Keratinocyte (primary cell): ENCODE measurements at regions not wholly inside any gene's neighbourhood (a gene's known extent, or its start where the extent isn't known, plus 50 kb on each side); places are given as distances from the start of the nearest gene placed in this dataset.

ENCODE experiments used
- DNase-seq: peaks from one replicate; pipeline ENCODE4 v3.0.0-alpha.2; 2011; ENCODE audit warnings: low read depth, missing footprints, low spot score
- FAIRE-seq: peaks from 2 replicates; lab custom pipeline; 2011; peaks lifted over from hg19 to GRCh38; lab: Jason Lieb, UNC
- H2AFZ ChIP-seq: 2 replicates; pipeline ENCODE4 v1.6.0; 2012; ENCODE audit warnings: low read length, control low read depth, inconsistent platforms; ENCODE audit not compliant: control insufficient read depth
- H3K27ac ChIP-seq: 2 replicates; pipeline ENCODE4 v1.5.1; 2011; ENCODE audit warnings: low read length; ENCODE audit not compliant: control insufficient read depth, insufficient read depth
- H3K27me3 ChIP-seq: 3 replicates; pipeline ENCODE4 v1.6.0; 2011; ENCODE audit warnings: low read length; ENCODE audit not compliant: control insufficient read depth, insufficient read depth; ENCODE audit errors: extremely low read depth
- H3K36me3 ChIP-seq, 2 experiments: 2 replicates in 1 of 2; 3 replicates in 1 of 2; pipeline ENCODE4 v1.5.1; 2011; ENCODE audit warnings: low read length in 2 of 2, mild to moderate bottlenecking in 1 of 2; ENCODE audit not compliant: control insufficient read depth in 2 of 2, insufficient read depth in 2 of 2; ENCODE audit errors: extremely low read depth in 1 of 2
- H3K4me1 ChIP-seq: 3 replicates; pipeline ENCODE4 v1.5.1; 2011; ENCODE audit warnings: low read length; ENCODE audit not compliant: control insufficient read depth, insufficient read depth; ENCODE audit errors: extremely low read depth
- H3K4me2 ChIP-seq: 3 replicates; pipeline ENCODE4 v1.6.0; 2011; ENCODE audit warnings: low read depth, low read length; ENCODE audit not compliant: control insufficient read depth, insufficient read depth; ENCODE audit errors: extremely low read depth
- H3K4me3 ChIP-seq, 3 experiments: fragments of 200-600 bp in 1 of 3; sonication (generic) in 1 of 3; 2 replicates in 2 of 3; 3 replicates in 1 of 3; pipeline ENCODE4 v1.5.1; 2011 to 2016; ENCODE audit warnings: low read length in 3 of 3, mild to moderate bottlenecking in 3 of 3, control low read depth in 2 of 3, inconsistent platforms in 1 of 3, low read depth in 1 of 3, mixed read lengths in 1 of 3, mixed run types in 1 of 3, moderate library complexity in 1 of 3; ENCODE audit not compliant: control insufficient read depth in 2 of 3, insufficient read depth in 2 of 3; ENCODE audit errors: extremely low read depth in 1 of 3
- H3K79me2 ChIP-seq: 2 replicates; pipeline ENCODE4 v1.6.0; 2012; ENCODE audit warnings: low read length; ENCODE audit not compliant: control insufficient read depth, insufficient read depth
- H3K9ac ChIP-seq: 3 replicates; pipeline ENCODE4 v1.6.0; 2011; ENCODE audit warnings: low read length; ENCODE audit not compliant: control insufficient read depth, insufficient read depth; ENCODE audit errors: extremely low read depth
- H3K9me1 ChIP-seq: 3 replicates; pipeline ENCODE4 v1.6.0; 2011; ENCODE audit warnings: low read length; ENCODE audit not compliant: control insufficient read depth, insufficient read depth; ENCODE audit errors: extremely low read depth
- H3K9me3 ChIP-seq: 2 replicates; pipeline ENCODE4 v1.5.1; 2012; ENCODE audit warnings: low read depth, low read length; ENCODE audit not compliant: control insufficient read depth
- H4K20me1 ChIP-seq: 3 replicates; pipeline ENCODE4 v1.6.0; 2011; ENCODE audit warnings: low read length; ENCODE audit not compliant: control insufficient read depth, insufficient read depth; ENCODE audit errors: extremely low read depth
- EZH2 ChIP-seq: IDR thresholded peaks from one replicate; pipeline ENCODE4 v1.6.1; 2012; ENCODE audit warnings: inconsistent platforms, mild to moderate bottlenecking, low read length, moderate library complexity
- dilution Hi-C: fragments of 300-500 bp; cut with MboI; formaldehyde crosslinking; loops from one replicate; pipeline ENCODE4 v1.7.0; 2020; ENCODE audit warnings: low sequenced_read_pairs; ENCODE audit not compliant: extremely low pct_ligation_motif_present
- TF ChIP-seq, protein P1 (sequence below), 3 experiments: IDR thresholded peaks in 1 of 3; conservative IDR thresholded peaks in 1 of 3; optimal IDR thresholded peaks in 1 of 3; 2 replicates in 2 of 3; 3 replicates in 1 of 3; pipeline versions ENCODE3 to v1.5.1; 2011; ENCODE audit warnings: low read length in 3 of 3, mild to moderate bottlenecking in 3 of 3, moderate library complexity in 2 of 3, control low read depth in 1 of 3, inconsistent platforms in 1 of 3; ENCODE audit not compliant: insufficient read depth in 2 of 3; ENCODE audit errors: extremely low read depth in 1 of 3

DNA sequence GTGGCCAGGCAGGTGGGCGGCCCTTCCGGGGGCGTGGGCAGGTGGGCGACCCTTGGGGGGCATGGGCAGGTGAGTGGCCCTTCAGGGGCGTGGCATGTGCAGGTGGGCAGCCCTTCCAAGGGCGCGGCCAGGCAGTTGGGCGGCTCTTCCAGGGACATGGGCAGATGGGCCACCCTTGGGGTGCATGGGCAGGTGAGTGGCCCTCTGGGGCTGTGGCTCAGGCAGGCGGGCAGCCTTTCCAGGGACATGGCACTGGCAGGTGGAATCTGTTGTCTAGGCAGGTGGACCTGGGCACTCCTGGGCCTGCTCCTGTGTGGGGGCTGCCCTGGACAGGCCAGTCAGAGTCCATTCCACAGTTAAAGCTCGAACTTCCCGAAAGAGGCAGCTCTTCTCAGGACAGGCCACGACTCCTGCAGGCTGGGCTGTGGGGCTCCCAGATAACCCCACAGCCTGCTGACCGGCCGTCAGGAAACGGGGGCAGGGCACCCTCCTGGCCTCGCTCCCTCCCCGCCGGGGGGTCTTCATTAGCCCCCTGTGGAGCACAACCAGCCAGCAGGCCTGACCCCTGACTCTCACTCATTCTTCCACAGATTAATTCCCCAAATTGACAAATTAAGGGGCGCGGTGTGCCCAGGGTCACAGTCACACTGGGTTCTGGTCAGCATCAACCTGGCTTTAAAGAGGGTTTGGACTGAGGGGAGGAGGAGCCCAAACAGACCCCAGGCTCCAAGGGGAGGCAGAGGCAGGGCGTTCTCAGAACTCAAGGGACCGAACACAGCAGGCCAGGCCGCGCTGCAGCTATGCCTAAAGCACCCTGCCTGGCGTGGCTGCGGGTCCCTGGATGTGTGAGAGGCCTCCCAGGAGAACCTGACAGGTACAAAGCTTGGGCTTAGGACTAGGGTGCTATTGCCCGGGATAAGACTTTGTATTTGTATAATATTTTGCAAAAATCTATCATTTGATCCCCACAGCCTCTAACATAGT, 130.0 kb downstream of the DLL1 start:
- DNase-seq (no peak), FAIRE-seq (no peak)
- H2AFZ ChIP-seq: no peak overlapping the region
- H3K4me3 ChIP-seq: no peak overlapping the region
- no peaks in the 10 kb centered on the region for H3K4me1 ChIP-seq
- no peaks in the 10 kb centered on the region for H3K9me3 ChIP-seq
- TF ChIP-seq, protein P1, sequence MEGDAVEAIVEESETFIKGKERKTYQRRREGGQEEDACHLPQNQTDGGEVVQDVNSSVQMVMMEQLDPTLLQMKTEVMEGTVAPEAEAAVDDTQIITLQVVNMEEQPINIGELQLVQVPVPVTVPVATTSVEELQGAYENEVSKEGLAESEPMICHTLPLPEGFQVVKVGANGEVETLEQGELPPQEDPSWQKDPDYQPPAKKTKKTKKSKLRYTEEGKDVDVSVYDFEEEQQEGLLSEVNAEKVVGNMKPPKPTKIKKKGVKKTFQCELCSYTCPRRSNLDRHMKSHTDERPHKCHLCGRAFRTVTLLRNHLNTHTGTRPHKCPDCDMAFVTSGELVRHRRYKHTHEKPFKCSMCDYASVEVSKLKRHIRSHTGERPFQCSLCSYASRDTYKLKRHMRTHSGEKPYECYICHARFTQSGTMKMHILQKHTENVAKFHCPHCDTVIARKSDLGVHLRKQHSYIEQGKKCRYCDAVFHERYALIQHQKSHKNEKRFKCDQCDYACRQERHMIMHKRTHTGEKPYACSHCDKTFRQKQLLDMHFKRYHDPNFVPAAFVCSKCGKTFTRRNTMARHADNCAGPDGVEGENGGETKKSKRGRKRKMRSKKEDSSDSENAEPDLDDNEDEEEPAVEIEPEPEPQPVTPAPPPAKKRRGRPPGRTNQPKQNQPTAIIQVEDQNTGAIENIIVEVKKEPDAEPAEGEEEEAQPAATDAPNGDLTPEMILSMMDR (optimal IDR thresholded peaks at IDR 0.05 in 1 of 3, IDR thresholded peaks at IDR 0.05 in 1 of 3, conservative IDR thresholded peaks at IDR 0.05 in 1 of 3; ENCODE audit: extremely low read depth in 1 of 3, insufficient read depth in 2 of 3, low read length in 3 of 3): no peak
- no peak for TF ChIP-seq EZH2
- dilution Hi-C loops: no loop called here
- no peaks in the 10 kb centered on the region for H3K79me2 ChIP-seq
- H3K27ac ChIP-seq: no peak overlapping the region
- H3K4me2 ChIP-seq: no peak overlapping the region
- no peaks in the 10 kb centered on the region for H3K9me1 ChIP-seq
- H3K9ac ChIP-seq: no peak overlapping the region
- H3K36me3 ChIP-seq: no peaks in the 10 kb centered on the region
- no peaks in the 10 kb centered on the region for H4K20me1 ChIP-seq
- no peaks in the 10 kb centered on the region for H3K27me3 ChIP-seq

DNA sequence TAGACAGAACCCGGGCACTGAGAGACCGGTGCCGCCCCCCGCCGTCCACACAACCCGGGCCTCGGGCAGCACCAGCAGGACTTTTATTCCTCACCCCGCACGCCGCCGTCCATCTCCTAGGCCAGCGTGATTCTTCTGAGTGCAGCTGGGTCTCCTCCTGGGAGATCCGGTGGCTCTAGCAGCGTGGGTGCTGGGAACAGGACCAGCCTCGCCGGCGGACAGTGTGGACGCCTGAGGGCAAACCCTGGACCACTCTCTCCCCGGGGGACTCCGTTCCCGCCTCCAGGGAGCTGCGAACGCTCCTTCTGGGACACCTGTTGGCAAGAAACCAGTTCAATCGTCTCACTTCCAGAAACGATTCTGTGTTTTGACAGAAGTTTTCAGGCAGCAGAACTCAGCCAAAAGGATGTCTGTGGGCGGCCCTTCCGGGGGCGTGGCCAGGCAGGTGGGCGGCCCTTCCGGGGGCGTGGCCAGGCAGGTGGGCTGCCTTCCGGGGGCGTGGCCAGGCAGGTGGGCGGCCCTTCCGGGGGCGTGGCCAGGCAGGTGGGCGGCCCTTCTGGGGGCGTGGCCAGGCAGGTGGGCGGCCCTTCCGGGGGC, 130.7 kb downstream of the DLL1 start:
- no peak overlapping the region for H3K9ac ChIP-seq
- dilution Hi-C loops: no loop called here
- no peaks in the 10 kb centered on the region for H3K9me3 ChIP-seq
- TF ChIP-seq, protein P1 (optimal IDR thresholded peaks at IDR 0.05 in 1 of 3, IDR thresholded peaks at IDR 0.05 in 1 of 3, conservative IDR thresholded peaks at IDR 0.05 in 1 of 3; ENCODE audit: extremely low read depth in 1 of 3, insufficient read depth in 2 of 3, low read length in 3 of 3): no peak
- no peak for TF ChIP-seq EZH2
- FAIRE-seq (no peak), DNase-seq (no peak)
- no peaks in the 10 kb centered on the region for H3K36me3 ChIP-seq
- no peak overlapping the region for H3K4me3 ChIP-seq
- H3K4me2 ChIP-seq: no peak overlapping the region
- H3K9me1 ChIP-seq: no peaks in the 10 kb centered on the region
- no peaks in the 10 kb centered on the region for H3K4me1 ChIP-seq
- no peaks in the 10 kb centered on the region for H3K79me2 ChIP-seq
- H2AFZ ChIP-seq: no peak overlapping the region
- no peaks in the 10 kb centered on the region for H4K20me1 ChIP-seq
- H3K27me3 ChIP-seq: no peaks in the 10 kb centered on the region
- H3K27ac ChIP-seq: no peak overlapping the region
